Left lobe of liver (tissue), 2 donors: ENCODE measurements at regions not wholly inside any gene's neighbourhood (a gene's known extent, or its start where the extent isn't known, plus 50 kb on each side); places are given as distances from the start of the nearest gene placed in this dataset.
"Not testable (repeated sequence)": the region's sequence is repeated elsewhere in the genome, so short reads cannot be mapped to it uniquely, and the experiment has no call there.

Experiments
- ATAC-seq: fragments of 200-7000 bp; cut with Tn5 transposase; one replicate; pipeline ENCODE4 v1.9.1; 2020; ENCODE audit warnings: mild to moderate bottlenecking, moderate library complexity
- DNase-seq: peaks from one replicate; pipeline ENCODE4 v3.0.0-alpha.2; 2020; ENCODE audit warnings: low spot score
- donor health status: DM: no; HTN: no; CAD: no; lungs with moderate emphysema.
- donor health status: DM: no; HTN: yes; CAD: no.

DNA sequence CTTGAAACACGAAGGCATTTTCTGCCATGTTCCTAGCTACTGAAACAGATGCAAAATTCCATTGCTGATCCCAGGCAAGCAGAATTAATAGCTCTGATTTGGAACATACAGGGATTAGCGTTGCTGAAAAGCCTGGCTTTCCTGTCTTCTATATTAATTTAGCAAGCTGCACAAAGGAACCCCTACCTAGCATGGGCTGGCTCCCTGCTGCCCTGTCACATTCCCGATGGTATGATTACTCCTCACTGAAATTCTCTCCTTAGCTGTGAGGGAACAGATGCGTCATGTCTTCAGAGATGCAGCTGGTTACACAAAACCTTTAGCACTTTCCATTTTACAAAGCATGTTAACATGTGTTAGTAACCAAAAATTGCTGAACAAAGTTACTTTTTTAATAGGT is 878.9 kb downstream of the TYW1 start:
- ATAC-seq (no peak), DNase-seq (no peak)

DNA sequence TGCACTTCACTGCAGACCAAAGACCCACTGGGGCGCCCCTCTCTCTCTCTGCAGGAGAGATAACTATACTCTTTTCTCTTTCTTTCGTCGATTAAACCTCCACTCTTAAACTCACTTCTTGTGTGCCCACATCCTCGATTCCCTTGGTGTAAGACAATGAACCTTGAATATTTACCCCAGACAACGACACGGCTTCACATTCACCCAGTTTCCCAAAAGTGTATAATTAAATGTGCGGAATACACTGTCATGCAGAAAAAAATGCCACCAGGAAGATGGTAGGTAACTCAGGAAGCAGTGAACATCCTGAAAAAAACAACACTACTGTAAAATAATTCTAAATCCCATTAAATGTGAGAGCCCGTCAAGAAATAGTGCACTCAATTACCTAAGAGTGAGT is 882.2 kb downstream of the TYW1 start:
- DNase-seq (no peak), ATAC-seq (no peak)

DNA sequence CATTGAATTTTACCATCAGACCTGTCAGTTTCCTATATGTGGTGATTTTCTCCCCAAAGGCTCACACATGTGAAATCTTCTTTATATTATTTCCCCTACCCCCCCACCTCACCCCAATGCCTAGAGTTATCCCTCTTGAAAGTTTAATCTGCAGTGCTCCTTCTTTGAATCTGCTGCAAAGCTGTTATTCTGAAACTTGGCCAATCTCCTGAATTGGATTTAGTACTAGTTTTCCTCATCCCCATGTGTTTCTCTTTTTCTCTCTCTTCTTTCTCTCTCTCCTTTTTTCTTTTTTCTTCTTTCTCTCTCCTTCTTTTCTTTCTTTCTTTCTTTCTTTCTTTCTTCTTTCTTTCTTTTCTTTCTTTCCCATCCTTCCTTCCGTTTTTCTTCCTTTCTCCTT is 886.2 kb downstream of the TYW1 start:
- ATAC-seq, result no peak
- DNase-seq, result no peak

DNA sequence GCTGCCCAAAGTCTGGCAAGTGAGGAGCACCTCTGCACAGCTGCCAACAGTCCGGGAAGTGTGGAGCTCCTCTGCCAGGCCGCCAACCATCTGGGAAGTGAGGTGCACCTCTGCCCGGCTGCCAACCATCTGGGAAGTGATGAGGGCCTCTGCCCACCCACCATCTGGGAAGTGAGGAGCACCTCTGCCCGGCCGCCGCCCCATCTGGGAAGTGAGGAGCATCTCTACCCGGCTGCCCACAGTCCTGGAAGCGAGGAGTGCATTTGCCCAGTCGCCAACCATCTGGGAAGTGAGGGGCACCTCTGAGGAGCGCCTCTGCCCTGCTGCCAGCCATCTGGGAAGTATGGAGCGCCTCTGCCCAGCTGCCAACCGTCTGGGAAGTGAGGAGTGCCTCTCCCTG is 893.7 kb downstream of the TYW1 start:
- no peak for DNase-seq
- no peak for ATAC-seq

DNA sequence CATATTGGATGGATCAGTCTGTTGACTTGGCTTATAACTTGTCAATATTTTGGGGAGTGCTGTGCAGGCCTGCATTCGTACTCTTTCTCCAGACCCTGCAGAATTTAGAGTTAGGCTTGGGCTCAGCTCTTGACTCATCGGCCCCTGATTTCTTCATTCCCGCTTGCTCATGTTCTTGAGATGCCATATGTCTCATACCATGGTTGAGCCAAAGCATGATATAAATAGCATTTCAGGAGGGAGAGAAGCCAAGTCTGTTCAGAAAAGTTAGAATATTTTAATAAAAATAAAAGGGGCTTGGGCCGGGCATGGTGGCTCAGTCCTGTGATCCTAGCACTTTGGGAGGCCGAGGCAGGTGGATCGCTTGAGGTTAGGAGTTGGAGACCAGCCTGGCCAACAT is 898.1 kb downstream of the TYW1 start:
- DNase-seq (no peak), ATAC-seq (no peak)

DNA sequence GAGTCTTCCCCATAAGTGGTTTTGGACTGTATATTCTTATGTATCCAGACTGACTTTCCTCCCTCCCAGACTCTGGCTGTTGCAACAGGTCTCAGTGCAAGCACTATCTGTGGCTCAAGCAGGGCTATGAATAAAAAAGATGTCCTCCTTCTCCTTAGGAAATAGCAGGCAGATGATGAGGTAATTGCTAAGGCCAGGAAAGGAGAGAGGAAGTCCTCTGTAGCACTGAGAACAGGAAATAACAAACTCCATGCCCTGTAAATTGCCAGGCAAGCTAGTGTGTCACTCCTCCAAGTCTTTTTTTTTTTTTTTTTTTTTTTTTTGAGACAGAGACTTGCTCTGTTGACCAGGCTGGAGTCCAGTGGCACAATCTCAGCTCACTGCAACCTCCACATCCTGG is 900.1 kb downstream of the TYW1 start:
- ATAC-seq (no peak), DNase-seq (no peak)

DNA sequence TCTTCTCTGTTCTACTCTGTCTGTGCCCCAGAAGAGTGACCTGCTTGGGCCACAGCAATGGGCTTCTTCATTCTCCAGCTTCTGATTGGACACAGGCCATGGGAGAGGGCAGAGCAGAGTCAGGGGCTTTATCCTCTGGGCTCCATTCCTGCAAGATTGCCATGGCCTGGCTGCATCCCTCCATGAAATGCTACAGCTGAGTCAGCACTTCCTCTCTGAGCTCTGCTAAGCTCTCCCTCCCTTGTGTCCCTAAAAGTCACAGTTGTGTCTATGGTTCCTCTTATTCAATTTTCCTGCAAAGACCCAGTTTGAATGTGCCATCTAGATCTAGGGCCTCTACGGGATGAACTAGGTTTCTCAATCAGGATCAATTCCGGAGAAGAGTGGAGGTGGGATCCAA is 903.8 kb downstream of the TYW1 start:
- ATAC-seq, result no peak

DNA sequence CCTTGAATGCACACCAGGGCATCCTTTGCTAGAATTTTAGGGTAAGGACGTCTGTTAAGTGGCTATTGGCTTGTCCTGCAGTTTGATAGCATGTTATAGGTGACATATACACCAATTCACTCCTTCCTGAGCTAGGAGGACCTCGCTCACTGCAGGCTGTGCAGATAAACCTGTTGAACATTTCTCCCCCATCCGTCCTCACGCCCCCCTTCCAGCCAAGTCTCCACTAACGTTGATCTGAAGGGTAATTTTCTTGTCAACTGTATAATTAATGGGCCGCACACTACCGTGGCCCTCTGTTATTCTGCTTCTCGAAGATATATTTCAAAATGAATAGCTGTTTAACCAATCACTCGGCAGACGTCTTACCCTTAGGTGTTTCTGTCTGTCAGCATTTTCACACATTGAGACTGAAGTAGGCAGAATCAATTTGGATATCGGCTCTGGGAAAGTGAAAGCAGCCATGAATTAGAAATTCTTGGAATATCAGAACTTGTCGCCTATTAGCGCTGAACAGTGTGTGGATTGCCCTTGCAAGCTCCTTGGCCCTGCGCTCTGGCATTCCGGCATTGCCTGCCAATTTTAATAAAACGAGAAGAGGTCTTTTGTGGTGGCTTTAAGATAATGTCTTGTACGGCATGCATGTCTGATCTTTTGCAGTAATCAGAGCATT is 905.3 kb downstream of the TYW1 start:
- no peak for ATAC-seq
- DNase-seq, result no peak

More for the DNA sequence above, 903.8 kb downstream of the TYW1 start:
- DNase-seq, result no peak

DNA sequence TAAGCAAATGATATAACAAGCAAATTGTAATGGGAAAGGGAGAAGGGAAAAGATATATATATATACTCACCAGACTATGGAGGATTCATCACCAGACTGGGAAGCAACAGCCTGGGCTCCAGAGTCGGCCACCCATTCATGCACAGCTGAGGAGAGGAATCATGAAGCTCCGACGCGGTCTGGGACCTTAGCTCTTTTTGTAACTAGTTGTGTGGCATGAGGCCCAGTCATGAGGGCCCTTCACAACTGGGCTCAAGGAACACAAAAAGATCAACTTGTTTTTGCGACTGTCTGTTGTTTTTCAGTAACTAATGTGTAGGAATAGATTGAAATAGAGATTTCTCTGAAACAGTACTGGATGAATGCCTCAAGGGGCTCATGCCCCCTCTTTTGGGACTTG is 911.2 kb downstream of the TYW1 start:
- DNase-seq (no peak), ATAC-seq (no peak)

DNA sequence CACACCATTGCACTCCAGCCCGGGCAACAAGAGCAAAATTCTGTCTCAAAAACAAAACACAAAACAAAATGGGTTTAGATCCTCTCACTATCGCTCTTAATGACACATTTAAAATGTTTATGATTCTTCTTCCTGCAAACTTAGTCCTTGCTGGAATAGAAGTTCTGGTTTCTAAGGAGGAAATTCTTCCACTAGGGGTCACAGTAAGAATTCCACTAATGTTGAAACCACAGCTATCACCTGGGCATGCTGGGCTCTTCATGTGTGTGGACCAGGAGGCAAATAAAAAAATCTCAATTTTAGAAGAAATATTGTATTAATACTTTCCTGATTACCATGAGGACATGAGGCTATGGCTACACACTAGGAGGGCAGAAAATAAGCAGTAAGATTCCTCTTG is 915.8 kb downstream of the TYW1 start:
- ATAC-seq (peak; percentile 24), DNase-seq (no peak)

DNA sequence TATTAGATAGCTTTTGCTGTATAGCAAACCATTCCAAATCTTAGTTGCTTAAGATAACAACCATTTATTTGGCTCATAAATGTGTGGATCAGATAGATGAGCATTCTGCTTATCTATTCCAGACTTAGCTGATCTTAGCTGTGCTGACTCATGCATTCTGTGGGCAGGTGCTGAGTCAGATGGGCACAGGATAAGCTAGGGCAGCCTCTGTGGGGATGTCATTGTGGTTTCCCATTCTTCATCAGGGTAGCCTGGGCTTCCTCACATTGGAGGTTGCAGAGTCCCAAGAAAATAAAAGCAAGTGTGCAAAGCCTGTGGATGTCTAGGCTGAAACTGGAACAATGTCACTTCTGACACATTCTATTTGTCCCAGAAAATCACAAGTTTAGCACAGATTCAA is 917.0 kb downstream of the TYW1 start:
- no peak for DNase-seq

DNA sequence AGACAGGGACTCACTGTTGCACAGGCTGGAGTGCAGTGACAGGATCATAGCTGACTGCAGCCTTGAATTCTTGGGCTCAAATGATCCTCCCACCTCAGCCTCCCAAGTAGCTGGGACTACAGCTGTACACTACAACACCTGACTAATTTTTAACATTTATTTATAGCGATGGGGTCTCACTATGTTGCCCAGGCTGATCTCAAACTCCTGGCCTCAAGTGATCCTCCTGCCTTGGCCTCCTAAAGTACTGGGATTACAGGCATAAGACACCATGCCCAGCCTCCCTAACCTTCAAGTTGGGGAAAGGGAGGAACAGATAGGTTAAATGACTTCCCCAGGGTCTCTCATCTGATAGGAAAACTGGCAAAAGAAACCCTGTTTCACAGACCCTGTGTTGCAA is 919.5 kb downstream of the TYW1 start:
- not testable (repeated sequence) for ATAC-seq, DNase-seq

More for the DNA sequence above, 917.0 kb downstream of the TYW1 start:
- no peak for ATAC-seq

DNA sequence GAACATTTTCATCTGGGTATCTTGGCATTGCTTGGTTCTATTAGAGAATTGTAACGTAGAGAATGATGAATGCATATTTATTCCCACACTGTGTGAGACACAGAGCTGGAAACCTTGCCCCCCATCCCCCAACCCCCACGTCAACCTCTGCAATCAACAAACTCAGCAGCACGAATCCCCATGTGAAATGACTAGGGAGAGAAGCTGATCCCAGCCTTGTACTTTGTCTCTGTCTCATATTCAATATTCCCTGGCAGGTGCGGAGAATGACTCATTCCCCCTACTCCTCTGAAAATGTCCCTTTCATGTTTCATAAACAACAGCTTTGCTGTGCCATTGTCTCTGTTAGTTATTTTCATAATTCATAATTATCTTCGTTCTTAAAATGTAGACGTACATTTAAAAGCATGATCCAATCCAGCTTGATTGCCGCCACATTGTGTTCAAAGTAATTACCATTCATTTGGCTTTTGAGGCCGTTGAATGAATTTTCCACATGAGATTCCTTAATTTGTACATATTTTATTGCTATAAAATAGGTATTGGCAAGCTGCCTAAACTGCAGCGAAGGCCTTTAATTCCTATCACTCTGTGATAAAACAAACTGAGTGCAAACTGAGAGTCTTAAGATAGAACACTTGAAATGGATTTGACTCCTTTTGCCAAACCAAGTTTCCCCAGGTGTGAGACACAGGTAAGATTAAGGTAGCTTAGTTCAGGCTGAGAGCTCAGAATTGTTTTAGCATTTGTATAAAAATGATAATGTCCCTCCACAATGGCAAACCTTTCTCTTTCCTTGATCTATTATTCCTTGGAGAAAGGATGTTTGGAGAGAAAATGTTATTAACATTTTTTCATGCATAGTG is 920.2 kb downstream of the TYW1 start:
- ATAC-seq, result no peak
- DNase-seq, result no peak

DNA sequence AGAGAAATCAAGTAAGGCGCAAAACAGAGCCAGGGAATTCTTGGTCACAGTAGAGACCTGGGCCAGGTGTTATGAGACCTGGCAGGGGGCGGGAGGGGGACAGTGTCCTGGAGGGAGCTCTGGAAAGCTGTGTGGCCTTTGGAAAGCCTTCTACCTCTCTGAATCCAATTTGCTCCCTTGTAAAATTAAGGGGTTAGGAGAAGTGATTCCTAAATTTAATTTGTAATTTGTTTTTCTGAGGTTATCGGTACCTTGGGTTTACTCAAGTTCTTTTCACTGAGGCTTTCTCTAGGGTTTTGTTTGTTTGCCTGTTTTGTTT is 920.8 kb downstream of the TYW1 start:
- ATAC-seq, result no peak

DNA sequence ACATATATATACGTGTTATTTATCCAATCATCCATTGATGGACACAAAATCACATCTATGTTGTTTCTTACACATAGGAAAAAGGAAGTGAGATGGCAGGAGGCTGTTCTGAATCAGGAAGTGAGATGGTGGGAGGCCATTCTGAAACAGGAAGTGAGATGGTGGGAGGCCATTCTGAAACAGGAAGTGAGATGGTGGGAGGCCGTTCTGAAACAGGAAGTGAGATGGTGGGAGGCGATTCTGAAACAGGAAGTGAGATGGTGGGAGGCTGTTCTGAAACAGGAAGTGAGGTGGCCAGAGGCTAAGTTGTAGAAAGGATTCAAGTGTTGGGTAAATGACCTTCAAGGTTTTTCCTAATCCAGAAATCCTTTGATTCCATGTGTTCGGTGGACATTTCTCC is 921.5 kb downstream of the TYW1 start:
- DNase-seq, result no peak
- no peak for ATAC-seq

More for the DNA sequence above, 920.8 kb downstream of the TYW1 start:
- no peak for DNase-seq

DNA sequence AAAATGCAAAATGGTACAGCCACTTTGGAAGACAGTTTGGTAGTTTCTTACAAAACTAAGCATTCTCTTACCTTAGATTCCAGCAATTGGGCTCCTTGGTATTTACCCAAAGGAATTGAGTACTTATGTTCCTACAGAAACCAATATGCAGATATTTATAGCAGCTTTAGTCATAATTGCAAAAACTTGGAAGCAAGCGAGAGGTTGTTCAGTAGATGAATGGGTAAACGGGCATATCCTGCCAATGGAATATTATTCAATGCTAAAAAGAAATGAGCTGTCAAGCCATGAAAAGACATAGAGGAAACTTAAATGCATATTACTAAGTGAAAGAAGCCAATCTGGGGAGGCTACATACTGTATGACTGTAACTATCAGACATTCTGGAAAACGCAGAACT is 926.7 kb downstream of the TYW1 start:
- no peak for ATAC-seq
- no peak for DNase-seq

DNA sequence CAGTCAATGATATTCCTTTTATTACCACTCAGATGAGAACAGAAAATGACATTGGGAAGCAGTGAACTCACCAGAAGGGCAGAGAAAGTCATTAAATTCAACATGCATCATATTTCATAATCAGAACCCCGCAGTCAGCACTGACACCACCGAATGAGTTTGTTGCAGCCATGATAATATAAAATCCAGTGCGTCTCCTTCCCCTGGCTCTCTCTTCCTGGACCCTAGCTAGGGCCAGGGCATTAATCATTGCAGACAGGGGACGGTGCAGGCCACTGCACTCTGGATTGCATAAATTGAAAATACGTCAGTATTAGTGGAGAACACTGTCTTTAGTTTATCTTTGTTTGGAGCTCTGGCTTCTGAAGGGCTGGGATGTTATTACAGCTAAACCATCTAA is 931.5 kb downstream of the TYW1 start:
- no peak for ATAC-seq
- DNase-seq, result no peak

DNA sequence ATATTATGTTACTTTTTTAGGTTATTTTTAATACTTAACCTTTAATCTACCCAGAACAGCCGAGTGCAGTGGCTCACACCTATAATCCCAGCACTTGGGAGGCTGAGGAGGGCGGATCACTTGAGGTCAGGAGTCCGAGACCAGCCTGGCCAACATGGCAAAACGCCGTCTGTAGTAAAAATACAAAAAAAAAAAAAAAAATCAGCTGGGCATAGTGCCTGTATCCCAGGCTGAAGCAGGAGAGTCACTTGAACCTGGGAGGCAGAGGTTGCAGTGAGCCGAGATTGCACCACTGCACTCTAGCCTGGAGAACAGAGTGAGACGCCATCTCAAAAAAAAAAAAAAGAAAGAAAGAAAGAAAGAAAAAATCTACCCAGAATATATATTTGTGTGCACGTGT is 939.8 kb downstream of the TYW1 start:
- ATAC-seq (peak; percentile 92), DNase-seq (peak; percentile 51)

DNA sequence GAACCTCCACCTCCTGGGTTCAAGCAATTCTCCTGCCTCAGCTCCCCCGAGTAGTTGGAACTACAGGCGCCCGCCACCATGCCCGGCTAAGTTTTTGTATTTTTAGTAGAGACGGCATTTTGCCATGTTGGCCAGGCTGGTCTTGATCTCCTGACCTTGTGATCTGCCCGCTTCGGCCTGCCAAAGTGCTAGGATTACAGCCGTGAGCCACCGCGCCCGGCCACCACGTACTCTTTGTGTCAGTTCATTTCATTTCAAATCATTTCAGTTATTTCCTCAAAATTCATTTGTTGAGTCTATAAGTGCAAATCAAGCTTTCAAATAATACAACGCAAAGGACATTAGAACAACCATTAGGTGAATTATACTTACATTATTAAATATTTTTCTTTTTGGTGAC is 943.8 kb downstream of the TYW1 start:
- no peak for DNase-seq
- ATAC-seq, result no peak

DNA sequence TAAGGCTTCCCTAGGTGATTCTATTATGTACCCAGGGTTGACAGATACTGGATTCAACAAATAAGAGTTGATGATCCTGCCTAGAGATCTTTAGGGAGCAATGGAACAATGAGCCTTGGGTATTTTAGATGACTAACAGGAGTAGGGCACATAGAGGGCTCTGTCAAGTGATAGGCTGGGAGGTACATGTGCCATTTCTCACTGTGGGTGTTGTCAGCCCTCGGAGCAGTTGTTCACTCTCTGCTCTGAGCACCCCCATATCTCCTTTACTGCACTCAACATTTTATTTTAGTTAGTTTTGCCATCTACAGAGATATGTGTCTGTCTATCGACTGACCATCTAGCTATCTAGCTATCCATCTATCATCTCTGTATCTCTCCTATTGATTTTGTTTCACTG is 950.6 kb downstream of the TYW1 start:
- no peak for ATAC-seq
- DNase-seq, result no peak

DNA sequence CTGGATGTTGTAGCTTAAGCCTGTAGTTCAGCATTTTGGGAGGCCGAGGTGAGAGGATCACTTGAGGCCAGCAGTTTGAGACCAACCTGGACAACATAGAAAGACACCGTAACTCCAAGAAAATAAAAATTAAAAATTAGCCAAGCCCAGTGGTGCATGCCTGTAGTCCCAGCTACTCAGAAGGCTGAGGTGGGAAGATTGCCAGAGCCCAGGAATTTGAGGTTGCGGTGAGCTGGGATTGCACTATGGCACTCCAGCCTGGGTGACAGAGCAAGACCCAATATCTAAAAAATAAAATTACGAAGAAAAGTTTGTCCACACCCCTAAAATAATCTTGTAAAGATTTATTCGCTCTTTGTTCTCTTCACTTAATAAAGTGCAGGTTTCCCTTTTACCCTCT is 951.0 kb downstream of the TYW1 start:
- ATAC-seq, result no peak

DNA sequence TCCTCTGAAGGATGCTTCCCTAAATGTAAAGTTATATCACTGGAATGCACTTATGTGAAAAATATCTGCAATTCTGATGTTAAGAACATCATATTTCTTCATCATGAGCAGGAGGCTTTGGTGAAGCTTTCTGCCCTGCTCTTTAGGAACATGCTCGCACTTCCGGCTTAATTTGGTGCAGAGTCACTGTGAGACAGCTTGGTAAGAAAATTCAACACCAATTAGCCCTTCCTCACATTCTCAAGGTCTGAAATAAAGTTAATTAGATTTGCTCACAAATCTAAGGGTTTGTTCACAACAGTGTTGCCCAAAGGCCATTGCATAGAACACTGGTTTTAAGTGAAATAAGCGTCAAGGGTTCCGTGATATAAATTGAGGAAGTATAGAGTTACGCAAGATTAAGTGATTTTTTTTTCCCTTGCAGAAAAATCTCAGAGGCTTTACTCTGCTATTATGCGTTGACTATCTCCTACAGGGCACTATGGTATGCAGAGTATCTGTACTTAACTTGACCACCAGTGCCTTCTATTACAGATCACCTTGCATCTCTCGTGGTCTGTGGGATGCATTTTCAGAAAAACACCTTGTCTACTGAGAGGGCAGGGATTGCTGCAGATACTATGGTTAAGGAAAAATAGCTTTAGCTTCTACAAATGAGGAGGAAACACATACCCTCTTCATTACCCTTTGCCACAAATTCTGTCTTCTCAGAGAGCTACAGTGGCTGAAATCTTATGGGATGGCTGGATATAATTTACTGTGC is 953.9 kb downstream of the TYW1 start:
- DNase-seq (no peak), ATAC-seq (no peak)

More for the DNA sequence above, 951.0 kb downstream of the TYW1 start:
- no peak for DNase-seq
